IMR-90 (cell line): ENCODE measurements at regions not wholly inside any gene's neighbourhood (a gene's known extent, or its start where the extent isn't known, plus 50 kb on each side); places are given as distances from the start of the nearest gene placed in this dataset.

Experiments
- ATAC-seq: fragments of 200-7000 bp; cut with Tn5 transposase; 2 replicates; pipeline ENCODE4 v1.9.1; 2020; ENCODE audit warnings: low read depth, mild to moderate bottlenecking, moderate library complexity
- BruUV-seq: library from RNA; stranded (reverse); fragments of 400-500 nt; replicated peaks from 2 replicates; lab custom pipeline; 2021; lab: Mats Ljungman, UMichigan
- CTCF ChIA-PET: fragments of 300-600 bp; formaldehyde crosslinking; extraction: SDS; loops from one replicate; lab custom pipeline; 2021; ENCODE audit warnings: antibody characterized with exemption; lab: Yijun Ruan, JAX
- POLR2A ChIA-PET: fragments of 300-600 bp; sonication (Branson Sonifier 250); formaldehyde crosslinking; loops from one replicate; lab custom pipeline; 2022; ENCODE audit warnings: antibody characterized with exemption; ENCODE audit not compliant: unreplicated experiment; lab: Charles Lee
- DNase-seq: peaks from one replicate; pipeline ENCODE4 v3.0.0; 2013
- H2AFZ ChIP-seq: replicated peaks from 2 replicates; pipeline ENCODE3; 2013; ENCODE audit warnings: low read length, mild to moderate bottlenecking; ENCODE audit not compliant: poor library complexity
- H2AK5ac ChIP-seq: 2 replicates; pipeline ENCODE4 v1.6.1; 2013; ENCODE audit warnings: low read depth, low read length, inconsistent platforms
- H2AK9ac ChIP-seq: replicated peaks from 2 replicates; pipeline ENCODE3; 2013; ENCODE audit warnings: mild to moderate bottlenecking, low read depth, low read length, moderate library complexity; ENCODE audit not compliant: poor library complexity
- H2BK120ac ChIP-seq: 2 replicates; pipeline ENCODE4 v1.6.1; 2013; ENCODE audit warnings: low read depth, low read length, inconsistent platforms
- H2BK15ac ChIP-seq: 3 replicates; pipeline ENCODE4 v1.6.1; 2013; ENCODE audit warnings: low read depth, low read length, inconsistent platforms
- H2BK20ac ChIP-seq: 2 replicates; pipeline ENCODE4 v1.6.1; 2013; ENCODE audit warnings: low read depth, mild to moderate bottlenecking, inconsistent platforms, low read length, moderate library complexity
- H2BK5ac ChIP-seq: 2 replicates; pipeline ENCODE4 v1.6.1; 2013; ENCODE audit warnings: mild to moderate bottlenecking, low read depth, low read length, inconsistent platforms; ENCODE audit not compliant: poor library complexity, severe bottlenecking
- H3K14ac ChIP-seq: replicated peaks from 2 replicates; pipeline ENCODE4 v1.6.1; 2013; ENCODE audit warnings: low read depth, low read length, inconsistent platforms
- H3K18ac ChIP-seq: 2 replicates; pipeline ENCODE4 v1.6.1; 2013; ENCODE audit warnings: low read depth, low read length, control low read depth
- H3K23ac ChIP-seq: 2 replicates; pipeline ENCODE4 v1.6.1; 2013; ENCODE audit warnings: low read depth, low read length, inconsistent platforms
- H3K27ac ChIP-seq: 2 replicates; pipeline ENCODE4 v1.5.1; 2013; ENCODE audit warnings: mild to moderate bottlenecking, control low read depth, low read length; ENCODE audit not compliant: insufficient read depth
- H3K27me3 ChIP-seq: 2 replicates; pipeline ENCODE4 v1.6.1; 2013; ENCODE audit warnings: low read length; ENCODE audit not compliant: control insufficient read depth, insufficient read depth
- H3K36me3 ChIP-seq: 2 replicates; pipeline ENCODE4 v1.6.1; 2013; ENCODE audit warnings: low read length, mixed read lengths; ENCODE audit not compliant: control insufficient read depth, insufficient read depth
- H3K4ac ChIP-seq: 2 replicates; pipeline ENCODE4 v1.6.1; 2013; ENCODE audit warnings: low read depth, low read length, inconsistent platforms
- H3K4me1 ChIP-seq: 2 replicates; pipeline ENCODE4 v1.6.1; 2013; ENCODE audit warnings: low read length, mixed read lengths; ENCODE audit not compliant: control insufficient read depth, insufficient read depth
- H3K4me2 ChIP-seq: 2 replicates; pipeline ENCODE4 v1.6.1; 2013; ENCODE audit warnings: low read depth, mild to moderate bottlenecking, control low read depth, low read length, moderate library complexity
- H3K4me3 ChIP-seq: 2 replicates; pipeline ENCODE4 v1.5.1; 2013; ENCODE audit warnings: low read depth, mild to moderate bottlenecking, control low read depth, low read length, moderate library complexity; ENCODE audit not compliant: insufficient read depth
- H3K56ac ChIP-seq: 2 replicates; pipeline ENCODE4 v1.6.1; 2013; ENCODE audit warnings: low read length, inconsistent platforms; ENCODE audit not compliant: insufficient read depth; ENCODE audit errors: extremely low read depth
- H3K79me1 ChIP-seq, 2 experiments: 2 replicates each; pipeline ENCODE4 v1.6.1; 2013; ENCODE audit warnings: low read length in 2 of 2, inconsistent platforms in 1 of 2, low read depth in 1 of 2
- H3K9ac ChIP-seq: 2 replicates; pipeline ENCODE4 v1.6.1; 2013; ENCODE audit warnings: low read depth, low read length, control low read depth
- H3K9me1 ChIP-seq: 2 replicates; pipeline ENCODE4 v1.6.1; 2013; ENCODE audit warnings: low read length, inconsistent platforms; ENCODE audit not compliant: insufficient read depth
- H3K9me3 ChIP-seq: 2 replicates; pipeline ENCODE4 v1.6.1; 2013; ENCODE audit warnings: low read length; ENCODE audit not compliant: control insufficient read depth, insufficient read depth
- H4K20me1 ChIP-seq: 2 replicates; pipeline ENCODE4 v1.6.1; 2013; ENCODE audit warnings: low read length, inconsistent platforms; ENCODE audit not compliant: insufficient read depth
- H4K5ac ChIP-seq: 2 replicates; pipeline ENCODE4 v1.6.1; 2013; ENCODE audit warnings: mild to moderate bottlenecking, low read depth, low read length, control low read depth
- H4K8ac ChIP-seq, 2 experiments: 2 replicates each; pipeline ENCODE4 v1.6.1; 2013; ENCODE audit warnings: low read depth in 2 of 2, low read length in 2 of 2, control low read depth in 1 of 2, inconsistent platforms in 1 of 2
- H4K91ac ChIP-seq: 2 replicates; pipeline ENCODE4 v1.6.1; 2013; ENCODE audit warnings: low read depth, low read length, inconsistent platforms; ENCODE audit not compliant: insufficient read depth
- CEBPB ChIP-seq: IDR thresholded peaks from 2 replicates; pipeline ENCODE4 v1.6.1; 2012; ENCODE audit warnings: low read depth, low read length, improper control_type of control experiment
- FOS ChIP-seq: fragments of 150-350 bp; IDR thresholded peaks from 2 replicates; pipeline ENCODE4 v1.6.1; 2016; ENCODE audit warnings: low read depth, low read length
- MAFK ChIP-seq: IDR thresholded peaks from 2 replicates; pipeline ENCODE4 v1.6.1; 2012; ENCODE audit warnings: low read depth, low read length, improper control_type of control experiment
- RAD21 ChIP-seq: IDR thresholded peaks from 2 replicates; pipeline ENCODE4 v1.6.1; 2012; ENCODE audit warnings: low read length, improper control_type of control experiment
- RCOR1 ChIP-seq: IDR thresholded peaks from 2 replicates; pipeline ENCODE4 v1.6.1; 2012; ENCODE audit warnings: mild to moderate bottlenecking, low read length, improper control_type of control experiment; ENCODE audit not compliant: insufficient replicate concordance
- SMC3 ChIP-seq: fragments of 150-350 bp; IDR thresholded peaks from 2 replicates; pipeline ENCODE4 v1.6.1; 2016; ENCODE audit warnings: low read depth, mild to moderate bottlenecking, antibody characterized with exemption, low read length, moderate library complexity
- WGBS, 2 experiments: methylation state at CpG; one replicate each; pipeline versions ENCODE4 v1.1.5 to v1.1.7; 2013; ENCODE audit warnings: missing lambda C conversion rate in 2 of 2; ENCODE audit not compliant: insufficient read length in 1 of 2; ENCODE audit errors: extremely low coverage in 2 of 2; 5-methylcytosine and 5-hydroxymethylcytosine counted together
- dilution Hi-C: fragments of 300-500 bp; cut with HindIII; formaldehyde crosslinking; loops from one replicate; pipeline ENCODE4 v1.14.3; 2018; ENCODE audit warnings: low sequenced_read_pairs; ENCODE audit not compliant: unreplicated experiment
- in situ Hi-C: fragments of 300-500 bp; cut with MboI; formaldehyde crosslinking; loops from 3 replicates; pipeline ENCODE4 v1.14.3; 2019; ENCODE audit warnings: low sequenced_read_pairs, inconsistent platforms, mixed read lengths
- intact Hi-C: fragments of 100-400 bp; cut with micrococcal nuclease; formaldehyde crosslinking; loops from 2 replicates; pipeline ENCODE4 v1.10.0; 2022
- TF ChIP-seq, protein P1 (sequence below): fragments of 150-350 bp; IDR thresholded peaks from 2 replicates; pipeline ENCODE4 v1.6.1; 2017; ENCODE audit warnings: mild to moderate bottlenecking, antibody characterized with exemption, low read length, low read depth
- TF ChIP-seq, protein P2 (sequence below): fragments of 150-350 bp; IDR thresholded peaks from 2 replicates; pipeline ENCODE4 v1.6.1; 2016; ENCODE audit warnings: low read depth, mild to moderate bottlenecking, low read length, moderate library complexity, borderline replicate concordance

DNA sequence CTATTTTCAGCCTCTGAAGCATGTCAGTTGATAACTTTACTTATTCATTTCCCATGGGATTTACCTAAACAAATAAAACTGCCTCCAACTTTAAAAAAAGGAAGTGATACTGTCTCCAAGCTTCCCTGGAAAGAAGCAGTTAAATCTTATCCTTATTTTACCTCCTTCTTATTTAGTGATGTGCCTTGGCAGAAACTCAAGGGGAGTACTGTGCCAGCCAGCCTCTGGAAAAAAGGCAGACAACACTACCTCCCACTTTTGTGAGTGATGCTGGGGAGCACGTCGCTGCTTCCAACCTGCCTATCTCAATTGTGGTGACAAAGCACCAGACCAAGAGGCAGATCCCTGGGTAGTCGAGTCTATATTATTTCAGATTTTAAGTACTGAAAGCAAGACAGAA is 765.6 kb downstream of the DIAPH3 start:
- Histone ChIP-seq H3K14ac (no peak overlapping the region), H2AK9ac (no peak overlapping the region), H4K8ac (no peak overlapping the region), H3K27me3 (no peaks in the 10 kb centered on the region), H3K4me1 (no peaks in the 10 kb centered on the region), H3K9me1 (no peaks in the 10 kb centered on the region), H2BK20ac (no peak overlapping the region), H2BK120ac (no peak overlapping the region), H3K79me1 (no peaks in the 10 kb centered on the region), H3K23ac (no peak overlapping the region), H3K4ac (no peak overlapping the region), H3K9ac (no peak overlapping the region), H2BK5ac (no peak overlapping the region), H4K5ac (no peak overlapping the region), H3K18ac (no peak overlapping the region), H3K4me3 (no peak overlapping the region), H2AFZ (no peak overlapping the region), H2AK5ac (no peak overlapping the region), H3K36me3 (no peaks in the 10 kb centered on the region), H3K56ac (no peak overlapping the region), H3K4me2 (no peak overlapping the region), H2BK15ac (no peak overlapping the region), H3K9me3 (no peaks in the 10 kb centered on the region), H4K91ac (no peak overlapping the region), H4K20me1 (no peaks in the 10 kb centered on the region), H3K27ac (no peak overlapping the region)
- WGBS, 2 experiments = no CpG with 5 or more reads among the region's 3 CpGs
- DNase-seq (no peak), ATAC-seq (no peak)
- POLR2A ChIA-PET = no interaction called here
- no TSS peak for BruUV-seq
- CTCF ChIA-PET = no interaction called here
- intact Hi-C loops = no loop called here
- in situ Hi-C loops = loop anchor here (10.0 to 25.0 kb wide), 4 partner anchors 367 to 939 kb away; no protein-coding TSS in a partner anchor
- TF ChIP-seq CEBPB (no peak), SMC3 (no peak), RAD21 (no peak), RCOR1 (no peak), FOS (no peak), MAFK (no peak)
- TF ChIP-seq, protein P1, sequence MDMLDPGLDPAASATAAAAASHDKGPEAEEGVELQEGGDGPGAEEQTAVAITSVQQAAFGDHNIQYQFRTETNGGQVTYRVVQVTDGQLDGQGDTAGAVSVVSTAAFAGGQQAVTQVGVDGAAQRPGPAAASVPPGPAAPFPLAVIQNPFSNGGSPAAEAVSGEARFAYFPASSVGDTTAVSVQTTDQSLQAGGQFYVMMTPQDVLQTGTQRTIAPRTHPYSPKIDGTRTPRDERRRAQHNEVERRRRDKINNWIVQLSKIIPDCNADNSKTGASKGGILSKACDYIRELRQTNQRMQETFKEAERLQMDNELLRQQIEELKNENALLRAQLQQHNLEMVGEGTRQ = no peak
- TF ChIP-seq, protein P2, sequence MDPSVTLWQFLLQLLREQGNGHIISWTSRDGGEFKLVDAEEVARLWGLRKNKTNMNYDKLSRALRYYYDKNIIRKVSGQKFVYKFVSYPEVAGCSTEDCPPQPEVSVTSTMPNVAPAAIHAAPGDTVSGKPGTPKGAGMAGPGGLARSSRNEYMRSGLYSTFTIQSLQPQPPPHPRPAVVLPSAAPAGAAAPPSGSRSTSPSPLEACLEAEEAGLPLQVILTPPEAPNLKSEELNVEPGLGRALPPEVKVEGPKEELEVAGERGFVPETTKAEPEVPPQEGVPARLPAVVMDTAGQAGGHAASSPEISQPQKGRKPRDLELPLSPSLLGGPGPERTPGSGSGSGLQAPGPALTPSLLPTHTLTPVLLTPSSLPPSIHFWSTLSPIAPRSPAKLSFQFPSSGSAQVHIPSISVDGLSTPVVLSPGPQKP = no peak
- dilution Hi-C loops = no loop called here
